KOPT-K1 (cell line): ENCODE measurements at regions not wholly inside any gene's neighbourhood (a gene's known extent, or its start where the extent isn't known, plus 50 kb on each side); places are given as distances from the start of the nearest gene placed in this dataset.
"Not testable (repeated sequence)": the region's sequence is repeated elsewhere in the genome, so short reads cannot be mapped to it uniquely, and the experiment has no call there.

ENCODE experiments used
- H3K27ac ChIP-seq: fragments of 200-600 bp; sonication (generic); 2 replicates; pipeline ENCODE4 v1.5.1; 2016; ENCODE audit warnings: antibody characterized with exemption, mild to moderate bottlenecking, low read depth, low read length; ENCODE audit not compliant: poor library complexity, severe bottlenecking
- H3K36me3 ChIP-seq: fragments of 200-600 bp; sonication (generic); 2 replicates; pipeline ENCODE4 v1.5.1; 2017; ENCODE audit warnings: antibody characterized with exemption, mild to moderate bottlenecking, low read length, moderate library complexity; ENCODE audit not compliant: insufficient read depth
- H3K9me3 ChIP-seq: fragments of 200-600 bp; sonication (generic); 2 replicates; pipeline ENCODE4 v1.5.1; 2017; ENCODE audit warnings: antibody characterized with exemption, low read length, mild to moderate bottlenecking; ENCODE audit not compliant: insufficient read depth, poor library complexity, severe bottlenecking

- Histone ChIP-seq H3K36me3 (no peaks in the 10 kb centered on the region), H3K27ac (no peak overlapping the region), H3K9me3 (no peaks in the 10 kb centered on the region)
These were observed 131.4 kb downstream of the PABPC4L start for GRCh38 chr4:134070174-134070573.

DNA sequence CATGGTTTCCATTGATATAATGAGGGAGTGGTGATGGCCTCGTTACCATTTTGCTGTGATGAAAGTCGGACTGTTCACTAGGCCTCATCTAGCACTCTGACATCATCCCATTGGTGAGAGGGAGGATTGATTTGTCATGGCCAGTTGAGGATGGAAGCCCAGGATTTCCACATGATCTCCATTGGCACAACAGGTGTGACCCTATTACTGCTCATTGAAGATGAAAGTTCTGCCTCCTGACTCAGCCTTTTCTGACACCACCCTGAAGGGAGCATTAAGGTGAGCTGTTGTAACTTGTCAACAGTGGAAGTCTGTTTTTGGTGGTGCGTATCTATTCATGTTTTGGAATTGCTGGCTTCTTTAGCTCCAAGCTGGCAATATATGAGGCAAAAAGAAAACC, 144.2 kb downstream of the PABPC4L start:
- no peaks in the 10 kb centered on the region for H3K9me3 ChIP-seq
- no peak overlapping the region for H3K27ac ChIP-seq
- no peaks in the 10 kb centered on the region for H3K36me3 ChIP-seq

DNA sequence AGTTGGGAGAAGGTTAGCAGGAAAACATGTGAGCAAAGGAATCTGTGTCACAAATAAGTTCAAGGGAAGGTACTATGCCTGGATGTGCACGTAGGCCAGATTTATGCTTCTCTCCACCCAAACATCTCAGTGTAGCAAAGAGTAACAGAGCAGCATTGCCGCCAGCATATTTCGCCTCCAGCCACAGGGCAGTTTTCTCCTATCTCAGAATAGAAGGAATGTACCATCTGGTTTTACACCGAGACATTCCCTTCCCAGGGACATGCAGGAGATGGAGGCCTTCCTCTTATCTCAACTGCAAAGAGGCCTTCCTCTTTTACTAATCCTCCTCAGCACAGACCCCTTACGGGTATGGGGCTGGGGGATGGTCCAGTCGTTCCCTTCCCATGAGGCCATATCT, 155.4 kb downstream of the PABPC4L start:
- H3K9me3 ChIP-seq, H3K27ac ChIP-seq: not testable (repeated sequence)

DNA sequence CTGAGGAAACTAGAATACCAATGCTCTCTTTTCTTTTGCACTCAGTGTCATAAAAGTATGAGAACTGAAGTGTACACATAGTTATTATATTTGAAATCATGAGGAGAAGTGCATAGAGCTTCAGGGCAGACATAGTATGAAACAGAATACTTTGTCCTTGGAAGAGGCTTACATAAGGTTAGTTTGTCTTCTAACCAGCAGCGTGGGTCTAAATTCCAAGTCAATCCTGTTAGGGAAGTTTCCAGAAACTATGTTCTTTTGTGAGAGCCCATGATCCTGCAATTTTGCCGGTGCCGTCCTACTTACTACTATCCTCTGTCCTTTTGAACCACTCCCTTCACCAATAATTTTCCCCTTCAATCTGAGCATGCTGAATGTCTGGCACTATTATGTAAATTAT, 156.2 kb downstream of the PABPC4L start:
- Histone ChIP-seq H3K27ac (no peak overlapping the region), H3K9me3 (no peaks in the 10 kb centered on the region), H3K36me3 (no peaks in the 10 kb centered on the region)

More for the DNA sequence above, 155.4 kb downstream of the PABPC4L start:
- not testable (repeated sequence) for H3K36me3 ChIP-seq

DNA sequence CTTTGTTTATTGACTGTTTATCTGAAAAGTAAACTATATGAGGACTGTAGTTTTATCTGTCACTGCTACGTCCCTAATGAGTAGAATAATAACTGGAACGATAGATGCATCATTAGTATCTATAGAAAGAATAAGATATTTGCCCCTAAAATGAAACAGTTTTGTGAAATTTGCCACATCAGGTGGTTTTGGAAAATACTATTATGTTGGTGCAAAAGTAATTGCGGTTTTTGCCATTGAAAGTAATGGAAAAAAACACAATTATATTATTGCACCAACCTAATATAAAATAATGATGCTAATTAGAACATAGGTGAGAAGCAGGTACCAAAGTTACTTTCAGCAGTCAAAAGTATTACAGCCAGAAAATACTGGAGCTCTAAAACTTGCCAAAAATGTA, 158.3 kb downstream of the PABPC4L start:
- Histone ChIP-seq H3K27ac (no peak overlapping the region), H3K9me3 (no peaks in the 10 kb centered on the region), H3K36me3 (no peaks in the 10 kb centered on the region)

DNA sequence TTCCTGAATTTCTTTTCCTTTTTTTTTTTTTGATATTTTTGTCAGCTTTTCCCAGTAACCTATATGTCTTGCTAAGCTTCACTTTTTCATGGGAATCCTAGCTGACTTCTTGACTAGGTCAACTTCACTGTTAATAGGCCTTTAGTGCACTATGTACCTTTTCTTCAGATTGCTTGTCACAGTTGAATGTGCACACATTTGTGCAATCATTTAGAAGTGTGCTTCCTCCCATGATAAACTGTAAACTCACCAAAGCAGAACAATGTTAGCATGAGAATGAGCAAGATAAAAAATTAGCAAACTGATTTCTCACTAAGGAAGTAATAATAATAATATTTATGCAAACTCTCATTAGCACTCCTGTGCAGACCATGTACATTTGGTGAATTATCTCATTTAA, 173.2 kb downstream of the PABPC4L start:
- H3K27ac ChIP-seq = no peak overlapping the region
- H3K9me3 ChIP-seq = no peaks in the 10 kb centered on the region
- no peaks in the 10 kb centered on the region for H3K36me3 ChIP-seq

GRCh38 chr4:134027931-134028330, 173.7 kb downstream of the PABPC4L start:
- Histone ChIP-seq H3K36me3 (no peaks in the 10 kb centered on the region), H3K9me3 (no peaks in the 10 kb centered on the region), H3K27ac (no peak overlapping the region)

GRCh38 chr4:134024251-134024650, 177.3 kb downstream of the PABPC4L start:
- H3K36me3 ChIP-seq = no peaks in the 10 kb centered on the region

DNA sequence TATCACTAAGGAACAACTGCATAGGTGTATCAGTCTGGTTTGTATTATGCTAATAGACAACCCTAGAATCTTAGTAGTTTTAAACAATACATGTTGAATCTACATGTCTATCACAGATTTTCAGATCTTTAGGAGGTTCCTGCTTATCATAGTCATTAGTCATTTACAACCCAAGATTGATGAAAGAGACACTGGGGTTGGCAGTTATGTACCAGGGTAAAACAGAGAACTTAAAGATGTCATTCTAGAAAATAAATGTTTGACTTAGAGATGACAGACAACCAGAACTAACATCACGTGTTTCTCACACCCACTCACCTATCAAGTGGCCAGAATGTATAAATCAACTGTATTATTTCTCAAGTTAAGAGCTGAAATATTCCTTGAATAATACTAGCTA, 181.9 kb downstream of the PABPC4L start:
- Histone ChIP-seq H3K9me3 (no peaks in the 10 kb centered on the region), H3K27ac (no peak overlapping the region), H3K36me3 (no peaks in the 10 kb centered on the region)

More at GRCh38 chr4:134024251-134024650, 177.3 kb downstream of the PABPC4L start:
- no peak overlapping the region for H3K27ac ChIP-seq
- H3K9me3 ChIP-seq = no peaks in the 10 kb centered on the region

- Histone ChIP-seq H3K9me3 (no peaks in the 10 kb centered on the region), H3K36me3 (no peaks in the 10 kb centered on the region), H3K27ac (no peak overlapping the region)
These were observed 182.7 kb downstream of the PABPC4L start for GRCh38 chr4:134018846-134019245.

- Histone ChIP-seq H3K36me3 (no peaks in the 10 kb centered on the region), H3K27ac (no peak overlapping the region), H3K9me3 (no peaks in the 10 kb centered on the region)
These were observed 200.5 kb downstream of the PABPC4L start for GRCh38 chr4:134001057-134001456.

DNA sequence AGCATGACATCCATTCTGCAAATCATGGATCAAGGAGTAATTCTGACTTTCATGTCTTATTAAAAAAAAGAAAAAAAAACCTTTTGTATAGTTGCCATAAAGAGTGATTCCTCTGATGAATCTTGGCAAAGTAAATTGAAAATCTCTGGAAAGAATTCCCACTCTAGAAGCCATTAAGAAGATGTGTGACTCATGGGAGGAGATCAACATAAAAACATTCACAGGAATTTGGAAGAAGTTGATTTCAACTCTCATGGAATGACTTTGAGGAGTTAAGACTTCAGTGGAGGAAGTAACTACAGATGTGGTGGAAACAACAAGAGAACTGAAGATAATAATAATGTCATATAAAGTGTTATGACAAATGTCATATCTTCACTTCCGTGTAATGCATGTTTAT, 204.2 kb downstream of the PABPC4L start:
- Histone ChIP-seq H3K9me3 (no peaks in the 10 kb centered on the region), H3K27ac (no peak overlapping the region), H3K36me3 (no peaks in the 10 kb centered on the region)

GRCh38 chr4:133996431-133997121, 205.0 kb downstream of the PABPC4L start:
- H3K9me3 ChIP-seq = no peaks in the 10 kb centered on the region
- H3K36me3 ChIP-seq = no peaks in the 10 kb centered on the region
- no peak overlapping the region for H3K27ac ChIP-seq

- H3K27ac ChIP-seq = no peak overlapping the region
- H3K9me3 ChIP-seq = peaks cover 12% of the 10 kb centered on the region
- H3K36me3 ChIP-seq = no peaks in the 10 kb centered on the region
These were observed 206.2 kb downstream of the PABPC4L start for GRCh38 chr4:133995243-133995960.

GRCh38 chr4:133982533-133983224, 218.9 kb downstream of the PABPC4L start:
- H3K27ac ChIP-seq = no peak overlapping the region
- no peaks in the 10 kb centered on the region for H3K36me3 ChIP-seq
- H3K9me3 ChIP-seq = no peaks in the 10 kb centered on the region
